GM21515 (cell line): ENCODE measurements at regions not wholly inside any gene's neighbourhood (a gene's known extent, or its start where the extent isn't known, plus 50 kb on each side); places are given as distances from the start of the nearest gene placed in this dataset.

Experiments
- ATAC-seq: cut with Tn5 transposase; IDR thresholded peaks from one replicate; pipeline ENCODE4 v1.9.1; 2021; ENCODE audit not compliant: unreplicated experiment

DNA sequence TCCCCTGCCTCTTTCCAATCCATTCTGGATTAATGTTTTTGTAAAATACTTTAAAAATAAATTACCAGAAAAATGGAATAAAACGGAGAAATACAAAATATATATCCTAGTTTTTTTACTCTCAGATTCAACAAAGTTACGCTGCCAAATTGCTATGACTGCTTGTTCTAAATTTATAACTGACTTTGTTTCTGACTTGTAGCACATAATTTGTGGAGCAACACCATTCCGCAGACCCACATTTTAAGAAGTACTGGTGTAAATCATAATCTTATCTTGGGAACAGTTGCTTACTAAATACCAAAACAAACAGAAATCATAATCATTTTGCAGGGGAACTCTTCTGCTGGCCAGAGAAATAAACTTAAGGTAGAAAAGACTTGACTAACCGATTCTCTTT, 339.4 kb upstream of the CBLB start:
- ATAC-seq, result no peak

DNA sequence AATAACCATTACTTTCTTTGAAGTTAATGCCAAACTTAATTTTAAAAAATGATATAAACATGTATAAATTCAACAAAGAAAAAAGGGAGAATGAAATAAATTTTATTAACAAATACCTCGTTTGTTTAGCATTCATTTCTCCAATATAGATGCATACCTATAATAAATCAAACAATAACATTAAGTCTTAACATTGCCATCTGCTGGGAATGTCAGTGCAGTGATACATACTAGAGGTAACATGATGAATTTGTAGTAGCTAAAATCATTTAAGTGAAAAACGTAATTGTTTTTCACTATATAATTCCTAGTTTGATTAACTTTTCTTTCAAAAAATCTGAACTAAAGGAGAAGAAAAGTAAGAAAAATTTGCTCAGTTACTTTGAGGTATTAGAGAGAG, 340.2 kb upstream of the CBLB start:
- ATAC-seq, result no peak

DNA sequence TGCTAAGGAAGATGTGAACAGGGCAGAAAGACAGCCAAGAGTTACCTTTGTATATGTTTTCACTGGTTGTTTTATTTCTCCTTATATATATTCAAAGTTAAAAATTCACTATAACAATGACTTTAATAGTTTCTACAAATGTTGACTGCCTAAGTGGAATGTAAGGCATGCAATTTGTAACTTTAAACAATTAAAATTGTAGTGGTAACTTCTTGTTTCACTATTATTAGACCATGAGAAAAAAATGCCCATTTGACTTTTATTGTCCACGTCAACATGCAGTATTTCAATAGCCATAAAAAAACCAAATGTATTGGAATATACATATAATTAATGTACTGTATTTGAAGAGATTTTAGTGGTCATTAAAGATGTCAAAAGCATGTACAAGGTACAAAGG, 340.7 kb upstream of the CBLB start:
- ATAC-seq, result no peak

DNA sequence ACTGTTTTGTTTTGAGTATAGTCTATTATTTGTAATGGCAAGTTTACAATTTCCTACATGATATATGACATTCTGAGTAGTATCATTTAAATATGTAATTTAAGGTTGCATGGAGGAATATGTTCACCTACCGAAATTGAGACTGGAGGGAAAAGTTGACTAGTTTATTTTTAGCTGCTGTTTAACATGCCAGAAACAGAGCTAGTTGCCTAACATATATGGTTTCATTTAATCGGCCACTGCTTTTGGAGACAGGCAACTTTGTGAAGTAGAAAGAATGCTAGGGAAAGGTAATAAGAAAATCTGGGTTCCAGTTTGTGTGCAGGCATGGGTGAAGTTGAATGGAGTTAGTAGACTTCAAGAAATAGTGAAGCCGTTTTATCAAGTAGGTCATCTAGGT, 342.1 kb upstream of the CBLB start:
- no peak for ATAC-seq

DNA sequence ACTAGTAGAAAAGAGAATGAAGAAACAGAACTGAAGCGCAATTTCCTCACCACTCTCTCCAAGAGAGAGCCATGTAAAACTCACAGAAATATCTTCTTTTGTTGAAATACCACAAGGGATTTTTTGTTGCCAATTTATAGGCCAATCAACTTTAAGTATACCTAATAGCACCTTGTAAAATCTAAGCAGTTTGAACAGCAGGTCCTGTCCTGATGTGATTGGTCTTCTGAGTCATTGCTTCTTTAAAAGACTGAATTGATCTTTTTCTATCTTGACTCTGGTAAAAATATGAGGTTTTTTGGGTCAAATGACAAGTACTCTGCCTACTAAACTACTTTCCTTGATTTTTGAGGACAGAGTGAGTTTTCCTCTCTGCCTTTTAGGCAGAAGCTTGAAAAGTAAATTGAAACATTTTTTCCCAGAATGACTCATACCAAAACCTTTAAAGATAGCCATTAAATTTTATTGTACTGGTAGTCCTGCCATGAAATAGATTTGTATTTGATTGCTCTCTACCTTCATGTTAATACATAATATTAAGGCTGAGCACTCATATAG, 343.9 kb upstream of the CBLB start:
- no peak for ATAC-seq

DNA sequence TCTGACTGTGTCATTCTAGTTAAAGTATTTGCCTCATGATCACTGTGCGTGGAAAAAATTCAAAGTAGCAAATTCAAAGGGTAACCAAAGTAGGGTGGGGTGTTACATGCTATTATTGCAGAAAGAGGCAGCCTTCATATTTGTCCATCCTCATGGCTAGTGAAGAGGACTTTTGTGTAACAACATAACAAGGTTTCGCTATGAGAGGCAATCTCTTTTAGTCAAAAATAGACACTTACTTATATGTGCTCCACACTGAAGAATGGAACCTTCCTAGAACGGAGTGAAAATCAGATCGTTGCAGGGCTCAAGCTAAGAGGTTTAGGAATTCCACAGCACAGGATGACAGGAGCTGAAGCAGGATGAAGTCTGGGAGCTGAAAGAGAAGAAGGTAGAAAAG, 345.1 kb upstream of the CBLB start:
- no peak for ATAC-seq

DNA sequence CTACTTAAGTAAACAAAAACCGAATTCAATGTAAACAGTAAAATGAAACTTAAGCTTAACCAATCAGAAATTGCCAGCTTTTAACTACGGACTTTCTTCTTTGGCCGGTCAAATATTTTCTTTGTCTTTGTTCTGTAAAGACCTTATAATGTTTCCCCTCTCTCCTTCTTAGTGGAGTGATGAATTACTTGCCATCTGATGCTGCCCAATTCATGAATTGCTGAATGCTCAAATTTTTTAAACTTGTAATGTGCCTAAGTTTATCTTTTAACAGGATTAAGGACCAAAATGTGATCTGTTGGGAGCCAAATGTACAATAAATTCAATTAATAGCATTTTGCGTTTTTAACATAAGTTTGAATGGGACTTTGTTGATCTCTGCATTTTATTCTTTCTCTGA, 345.8 kb upstream of the CBLB start:
- ATAC-seq, result no peak

DNA sequence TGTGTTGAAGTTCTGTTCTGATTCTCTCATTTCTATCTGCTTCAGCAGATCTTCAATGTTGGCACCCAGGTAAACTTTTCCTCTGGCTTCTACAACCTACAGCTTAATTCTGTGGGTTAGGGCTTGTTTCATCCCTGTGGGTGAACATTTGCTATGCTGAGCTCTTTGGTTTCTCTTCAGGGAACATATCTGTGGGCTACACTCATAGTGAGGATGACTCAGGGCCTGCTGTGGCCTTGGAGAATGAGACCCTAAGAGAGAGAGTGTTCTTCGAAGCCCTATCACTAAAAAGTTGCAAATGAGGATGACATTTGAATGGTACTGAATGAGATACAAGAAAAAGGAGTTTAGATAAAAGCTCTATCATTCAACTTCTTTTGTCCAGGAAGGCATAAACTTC, 346.2 kb upstream of the CBLB start:
- no peak for ATAC-seq

DNA sequence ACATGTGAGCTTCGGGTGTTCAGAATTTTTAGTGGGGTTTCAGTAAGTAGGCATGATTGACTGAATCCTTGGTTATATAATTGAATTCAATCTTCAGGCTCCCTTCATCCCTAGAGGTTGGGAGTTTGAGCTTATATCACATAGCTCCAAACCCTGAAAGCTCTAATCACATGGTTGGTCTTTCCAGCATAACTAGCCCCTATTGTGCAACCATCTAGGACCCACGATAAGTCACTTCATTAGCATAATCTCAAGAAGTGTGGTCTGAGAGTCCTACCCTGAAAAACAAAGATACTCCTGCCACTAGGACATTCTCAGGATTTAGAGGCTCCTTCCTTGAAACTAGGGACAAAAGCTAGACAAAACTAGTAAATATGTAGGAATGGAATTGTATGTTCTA, 348.9 kb upstream of the CBLB start:
- no peak for ATAC-seq

DNA sequence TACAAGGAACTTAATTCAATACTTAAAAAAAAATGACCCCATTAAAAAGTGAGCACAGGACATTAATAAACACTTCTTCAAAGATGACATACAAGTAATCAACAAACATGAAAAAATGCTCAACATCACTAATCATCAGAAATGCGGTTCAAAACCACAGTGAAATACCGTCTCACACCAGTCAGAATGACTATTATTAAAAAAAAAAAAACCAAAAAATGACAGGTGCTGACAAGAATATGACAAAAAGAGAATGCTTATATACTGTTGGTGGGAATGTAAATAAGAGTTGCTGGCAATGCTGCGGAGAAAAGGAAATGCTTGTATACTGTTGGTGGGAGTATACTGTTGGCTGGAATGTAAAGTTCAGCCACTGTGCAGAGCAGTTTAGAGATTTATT, 358.3 kb upstream of the CBLB start:
- no peak for ATAC-seq

DNA sequence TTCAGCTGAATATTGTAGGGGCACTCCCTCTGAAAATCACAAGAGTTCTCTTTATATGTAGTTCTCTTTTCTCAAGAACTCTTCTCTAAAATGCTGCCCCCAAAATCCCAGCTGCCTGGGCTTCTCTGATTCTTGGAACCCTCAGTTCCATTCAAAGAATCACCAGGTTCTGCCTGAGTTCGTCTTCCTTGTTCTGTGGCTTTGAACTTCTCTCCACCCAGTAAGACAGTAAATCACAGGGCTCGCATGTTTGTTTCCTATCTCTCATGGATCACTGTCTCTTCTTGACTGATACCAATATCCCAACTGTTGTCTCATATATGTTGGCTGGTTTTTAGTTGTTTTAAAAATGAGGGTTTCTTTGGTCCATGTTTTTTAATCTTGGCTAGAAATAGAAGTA, 359.5 kb upstream of the CBLB start:
- ATAC-seq, result no peak

DNA sequence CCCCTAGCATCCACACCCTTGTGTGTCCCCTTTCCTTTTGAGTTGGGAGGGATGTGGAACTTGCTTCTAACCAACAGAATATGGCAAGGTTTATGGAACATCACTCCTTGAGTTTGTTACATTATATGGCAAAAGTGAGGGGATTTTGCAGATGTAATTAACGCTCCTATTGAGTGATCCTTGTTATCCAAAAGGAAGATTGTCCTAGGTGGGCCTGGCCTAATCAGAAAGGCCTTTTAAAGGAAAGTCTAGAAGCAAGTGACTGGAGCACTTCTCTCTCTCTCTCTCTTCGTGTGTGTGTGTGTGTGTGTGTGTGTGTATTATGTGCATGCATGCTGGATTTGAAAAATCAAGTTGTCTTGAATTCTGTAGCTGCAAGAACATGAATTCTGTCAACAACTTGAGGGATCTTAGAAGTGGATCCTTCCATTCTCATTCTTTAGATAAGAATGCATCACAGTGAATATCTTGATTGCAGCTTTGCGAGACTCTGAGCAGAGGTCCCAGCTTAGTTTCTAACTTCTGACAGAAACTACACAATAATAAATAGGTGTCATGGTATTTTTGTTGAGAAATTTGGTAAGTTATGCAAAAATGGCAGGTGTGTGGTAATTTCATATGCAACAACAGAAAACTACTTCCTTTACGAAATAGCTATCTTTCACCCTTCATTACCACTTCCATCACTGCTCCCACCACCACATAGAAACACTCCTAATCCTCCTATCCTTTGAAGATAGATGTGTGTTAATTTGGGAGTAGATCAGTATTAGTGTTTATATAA, 360.9 kb upstream of the CBLB start:
- ATAC-seq, result no peak

DNA sequence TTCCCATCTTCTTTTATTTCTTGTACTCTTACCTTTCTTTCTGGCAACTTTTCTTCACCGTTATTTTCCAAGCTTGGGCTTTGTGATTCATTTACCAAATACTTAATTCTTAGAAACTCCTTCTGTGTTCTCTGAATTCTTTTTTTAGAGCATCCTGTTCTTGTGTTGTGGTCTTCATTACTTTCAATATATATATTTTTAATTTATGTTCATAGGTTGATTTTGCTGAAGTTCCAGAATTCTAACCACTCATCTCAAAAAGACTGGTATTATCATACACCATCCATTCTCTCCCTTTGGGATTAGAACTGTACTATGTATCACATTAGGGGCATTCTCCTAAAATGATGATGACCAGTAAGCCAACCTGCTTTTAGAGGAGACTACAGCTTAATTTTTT, 362.3 kb upstream of the CBLB start:
- ATAC-seq, result no peak

DNA sequence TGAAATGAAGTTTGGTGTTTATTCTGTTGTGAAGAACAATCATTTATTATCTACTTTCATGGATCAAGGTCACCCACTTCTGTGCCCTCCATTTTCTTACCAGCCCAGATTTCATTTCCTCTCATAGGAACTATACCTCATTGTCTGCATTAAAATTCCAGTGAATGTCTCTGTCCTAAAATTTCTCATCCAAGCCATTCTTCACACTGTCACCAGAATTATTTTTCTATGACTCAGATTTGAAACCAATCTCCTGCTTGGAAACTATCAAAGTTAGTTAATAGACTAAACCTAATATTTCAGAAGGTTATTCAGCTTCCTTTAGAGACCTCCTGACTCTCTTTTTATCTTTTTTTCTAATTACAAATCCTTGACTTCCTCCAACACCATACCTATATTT, 364.1 kb upstream of the CBLB start:
- ATAC-seq, result no peak

DNA sequence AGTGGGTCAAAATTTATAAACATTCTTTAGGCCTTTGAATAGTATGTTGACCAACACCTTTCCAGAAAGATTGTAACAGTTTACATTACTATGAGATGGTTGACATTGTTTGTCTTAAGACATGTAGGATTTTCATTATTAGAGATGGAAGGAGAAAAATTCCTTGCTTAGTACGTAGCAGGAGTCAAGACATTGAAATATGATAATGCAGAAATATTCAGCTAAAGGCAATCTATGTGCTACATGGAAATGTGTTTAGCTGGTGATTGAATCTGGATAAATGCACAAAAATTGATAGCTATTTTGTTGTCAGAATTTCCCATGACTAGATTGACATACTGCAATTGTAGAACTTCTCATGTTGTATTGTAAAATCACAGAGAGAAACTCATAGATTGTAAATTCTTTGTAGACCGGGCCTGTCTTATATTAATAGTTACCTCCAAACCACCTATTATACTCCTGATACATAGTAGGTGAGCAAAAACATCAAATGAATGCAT, 370.4 kb upstream of the CBLB start:
- no peak for ATAC-seq

DNA sequence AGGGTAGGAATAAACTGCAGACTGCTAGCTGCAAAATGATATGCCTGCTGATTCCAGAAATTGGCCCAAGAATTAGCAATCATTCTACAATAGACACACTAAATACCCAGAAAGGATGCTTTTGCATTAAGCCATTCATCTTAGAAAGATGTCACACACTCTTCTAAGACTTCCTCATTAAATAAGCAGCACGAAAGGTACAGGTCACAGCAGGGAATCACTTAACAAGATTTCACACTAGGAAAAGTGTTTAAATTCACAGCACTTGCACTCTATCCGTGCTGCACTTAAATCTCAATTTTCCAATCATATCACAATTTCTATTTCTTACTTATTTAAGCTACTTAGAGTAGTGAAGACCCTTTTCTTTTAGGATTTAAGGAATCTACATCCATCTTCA, 372.8 kb upstream of the CBLB start:
- no peak for ATAC-seq

DNA sequence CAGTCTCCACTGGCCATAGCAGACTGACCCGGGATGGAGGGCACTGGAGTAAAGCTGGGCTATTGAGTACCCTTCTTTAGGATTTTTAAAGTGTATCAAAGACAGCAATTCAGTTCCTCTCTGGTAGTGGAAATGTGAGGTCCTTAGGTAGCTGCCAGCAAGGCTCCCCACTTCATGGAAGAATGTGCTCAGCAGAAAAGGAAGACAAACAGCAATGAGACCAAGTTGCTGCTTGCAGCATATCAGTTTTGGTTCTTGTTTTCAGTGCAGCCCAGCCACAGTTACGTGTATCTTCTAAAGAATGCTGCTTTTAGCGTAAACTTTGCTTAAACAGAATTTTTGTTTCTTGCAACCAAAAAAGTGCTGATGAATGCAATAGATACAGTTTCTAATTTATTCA, 374.0 kb upstream of the CBLB start:
- peak; percentile 82 for ATAC-seq

DNA sequence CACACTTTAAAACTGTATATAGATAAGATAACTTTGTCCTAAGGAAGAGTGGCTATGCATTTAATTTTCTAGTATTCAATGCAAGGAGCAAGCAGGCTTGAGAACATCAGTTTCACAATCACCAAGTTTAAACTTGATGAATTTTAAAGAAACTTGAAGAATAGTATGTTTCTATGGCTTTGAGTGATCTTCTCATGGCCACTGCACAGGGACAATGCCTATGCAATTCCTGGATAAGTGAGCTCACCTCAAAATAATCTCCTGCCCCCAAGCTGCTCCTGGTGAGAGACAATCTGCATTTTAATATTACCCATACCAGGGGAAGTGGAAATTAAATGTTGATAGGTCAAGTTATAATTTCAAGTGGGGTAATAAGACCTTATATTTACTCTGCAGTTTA, 376.6 kb upstream of the CBLB start:
- no peak for ATAC-seq

DNA sequence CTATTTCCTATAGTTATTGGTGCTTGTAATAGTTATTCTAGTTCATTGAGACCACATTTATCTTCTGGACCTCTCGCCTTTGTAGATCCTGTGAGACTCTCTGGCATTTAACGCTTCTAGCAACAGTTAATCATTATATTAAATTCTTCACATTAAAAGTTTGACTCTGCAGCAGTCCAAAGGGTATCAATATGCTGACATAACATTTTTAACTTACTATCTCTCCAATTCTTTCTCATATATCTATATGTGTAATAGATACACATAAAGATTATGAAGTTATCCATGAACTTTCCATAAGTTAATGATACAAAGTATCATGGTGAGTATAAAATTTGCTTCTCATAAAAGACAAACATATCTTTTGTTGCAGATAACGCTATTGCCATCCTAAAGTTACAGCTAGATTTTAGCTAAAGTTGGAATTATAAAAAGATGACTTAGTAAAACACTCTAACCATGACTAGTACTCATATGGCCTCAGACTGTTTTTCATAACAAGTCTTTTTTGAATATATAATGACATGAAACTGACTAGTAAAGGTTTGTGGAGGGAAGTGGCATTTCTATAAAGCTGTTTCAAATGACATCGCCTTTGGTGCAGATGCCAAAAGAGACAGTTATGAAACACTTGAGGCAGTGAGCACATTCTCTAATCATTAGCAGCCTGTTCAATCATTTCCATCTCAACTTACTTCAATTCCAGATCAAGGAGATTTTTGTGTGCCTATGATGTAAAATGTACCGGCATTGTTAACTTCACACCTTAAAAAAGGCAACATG, 379.3 kb upstream of the CBLB start:
- no peak for ATAC-seq

DNA sequence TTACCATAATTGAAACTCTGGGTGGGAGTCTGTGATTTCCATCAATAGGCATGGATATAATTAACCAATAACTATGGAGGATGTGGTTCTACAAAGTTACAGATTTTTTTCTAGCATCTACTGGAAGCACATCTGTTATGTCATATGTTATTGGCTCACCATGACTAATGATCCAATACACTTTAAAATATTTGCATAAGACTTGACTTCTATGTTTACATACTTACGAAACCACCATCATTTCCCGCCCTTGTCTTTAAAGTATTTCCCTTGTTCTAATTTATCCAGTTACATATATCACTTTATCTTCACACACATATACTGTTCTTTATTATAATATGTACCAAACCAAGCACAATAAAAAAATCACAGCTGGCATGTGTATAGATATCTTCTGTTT, 380.3 kb upstream of the CBLB start:
- ATAC-seq, result no peak

DNA sequence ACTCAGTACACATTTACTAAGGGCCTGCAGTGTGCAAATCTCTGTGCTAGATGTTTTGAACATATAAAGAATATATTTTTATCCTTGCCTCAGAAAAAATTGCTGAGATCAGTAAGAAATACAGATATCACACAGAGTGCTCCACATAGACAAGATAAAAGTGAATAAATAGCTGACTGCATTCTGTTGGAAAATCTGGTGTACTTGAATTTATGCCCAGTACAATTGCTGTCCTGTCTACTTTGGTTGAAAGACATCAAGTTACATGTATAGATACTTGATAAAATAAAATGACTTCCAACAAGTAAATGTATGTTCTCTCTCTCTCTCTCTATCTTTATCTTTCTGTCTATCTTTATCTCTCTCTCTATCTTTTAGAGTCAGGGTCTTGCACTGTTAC, 381.2 kb upstream of the CBLB start:
- ATAC-seq, result no peak
